ENCODE measurements at regions not wholly inside any gene's neighbourhood (a gene's known extent, or its start where the extent isn't known, plus 50 kb on each side); places are given as distances from the start of the nearest gene placed in this dataset.

DNA sequence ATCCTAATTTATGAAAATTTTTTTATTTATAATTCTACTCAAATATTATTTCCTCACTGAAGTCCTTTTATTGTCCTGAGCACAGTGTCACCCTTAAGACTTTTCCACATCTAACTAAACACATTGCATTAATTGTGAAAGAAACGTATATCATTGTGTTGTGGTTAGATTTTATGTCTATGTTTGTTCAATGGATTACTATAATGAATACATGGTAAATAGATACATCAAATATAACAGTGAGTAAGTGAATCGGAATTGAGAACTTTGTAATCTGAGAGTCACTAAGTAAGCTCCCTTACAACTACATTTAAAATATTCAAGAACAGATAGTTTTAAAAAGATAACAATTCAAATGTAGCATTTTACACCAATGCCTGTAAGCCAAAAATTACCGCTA, 417.6 kb upstream of the PCDH20 start:
- no peak for TF ChIP-seq CTCF (IDR thresholded peaks at IDR 0.05)

DNA sequence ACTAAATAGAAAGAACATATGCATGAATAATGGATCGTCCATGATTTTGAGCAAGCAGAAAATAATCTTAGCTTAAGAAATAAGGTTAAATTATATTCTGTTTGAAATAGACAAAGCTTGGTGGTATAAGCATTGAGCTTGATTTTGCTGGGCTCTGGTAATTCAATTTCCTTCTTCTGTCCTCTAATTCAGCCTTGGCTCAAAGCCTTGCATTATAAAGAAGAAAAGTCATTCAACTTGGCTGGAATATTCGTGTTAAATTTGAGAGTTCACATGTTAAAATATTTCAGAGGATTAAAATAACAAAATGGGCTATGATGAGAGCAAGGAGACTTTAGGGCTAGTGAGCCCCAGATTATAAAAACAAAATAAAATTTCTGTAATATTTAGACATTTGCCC, 415.4 kb upstream of the PCDH20 start:
- TF ChIP-seq CTCF (IDR thresholded peaks at IDR 0.05), result no peak

DNA sequence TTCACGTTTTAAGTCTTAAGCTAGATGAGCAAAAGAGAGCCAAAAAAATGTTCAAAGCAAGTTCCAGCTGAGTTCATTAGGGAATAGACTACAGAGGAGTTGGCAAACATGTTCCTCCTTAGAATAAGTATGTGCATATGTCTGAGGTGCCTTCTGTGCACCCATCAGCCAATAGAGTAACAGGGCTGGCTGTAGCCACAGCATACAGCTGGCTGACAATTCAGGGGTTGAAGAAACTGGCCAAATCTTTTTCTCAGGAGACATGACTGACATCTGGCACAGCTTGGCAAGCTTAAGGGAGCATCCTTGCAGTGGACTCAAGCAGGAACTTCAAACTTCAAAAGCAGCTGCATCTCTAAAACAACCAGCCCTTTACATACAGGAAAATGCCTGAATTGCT, 414.8 kb upstream of the PCDH20 start:
- TF ChIP-seq CTCF (IDR thresholded peaks at IDR 0.05), result no peak

GRCh38 chr13:61824168-61824567, 408.5 kb upstream of the PCDH20 start:
- TF ChIP-seq CTCF (IDR thresholded peaks at IDR 0.05), result no peak

DNA sequence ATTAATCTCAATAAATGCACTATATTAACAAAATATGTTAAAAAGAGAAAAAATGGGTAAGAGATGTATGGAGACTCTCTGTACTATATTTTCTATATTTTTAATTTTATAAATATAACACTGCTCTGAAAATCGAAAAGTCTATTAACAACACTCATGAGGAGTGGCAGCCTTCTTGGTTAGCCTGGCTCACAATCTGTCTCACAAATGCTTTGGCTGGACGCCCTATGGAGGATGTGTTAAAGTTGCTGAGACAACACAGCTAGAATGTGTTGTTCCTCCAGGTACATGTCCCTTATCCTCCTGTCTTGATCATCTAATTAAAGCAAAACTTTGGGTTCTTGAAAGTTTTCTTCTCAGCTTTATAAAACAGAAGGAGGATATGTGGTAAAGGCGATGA, 396.6 kb upstream of the PCDH20 start:
- TF ChIP-seq CTCF (IDR thresholded peaks at IDR 0.05), result no peak

DNA sequence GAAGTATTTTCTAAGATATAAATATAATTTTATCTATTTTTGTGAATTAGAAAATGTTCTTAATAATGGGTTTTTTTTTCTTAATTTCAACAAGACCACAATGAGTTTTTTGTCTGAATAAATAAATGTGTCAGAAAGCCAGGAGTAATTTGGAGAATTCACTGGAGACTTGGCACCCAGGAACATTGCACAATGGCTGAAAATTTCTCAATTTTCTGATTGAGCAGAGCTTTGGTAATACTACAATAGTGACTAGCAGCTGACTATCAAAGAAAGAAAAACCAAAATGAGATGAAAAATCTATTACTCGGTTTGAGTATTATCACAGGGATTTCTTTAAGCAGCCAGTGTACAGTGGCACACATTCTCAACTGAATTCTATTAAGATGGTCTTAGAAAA, 394.4 kb upstream of the PCDH20 start:
- no peak for TF ChIP-seq CTCF (IDR thresholded peaks at IDR 0.05)

DNA sequence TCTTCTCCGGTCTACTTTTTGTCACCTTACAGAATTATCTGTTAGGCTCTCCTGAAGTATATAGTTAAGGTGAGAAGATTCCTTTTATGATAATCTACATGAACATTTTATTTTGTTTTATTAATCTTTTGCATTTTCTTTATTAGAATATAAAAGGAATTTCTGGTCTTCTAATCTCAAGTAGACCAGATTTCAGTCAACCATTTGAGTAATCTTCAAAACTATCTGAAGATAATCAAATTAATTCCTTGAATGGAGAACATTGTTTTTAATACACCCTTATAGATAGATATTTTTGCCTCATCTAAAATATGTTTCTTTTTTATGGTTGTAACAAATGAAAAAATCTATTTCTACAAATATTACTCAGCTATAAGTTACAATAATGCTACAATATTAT, 381.7 kb upstream of the PCDH20 start:
- no peak for TF ChIP-seq CTCF (IDR thresholded peaks at IDR 0.05)

DNA sequence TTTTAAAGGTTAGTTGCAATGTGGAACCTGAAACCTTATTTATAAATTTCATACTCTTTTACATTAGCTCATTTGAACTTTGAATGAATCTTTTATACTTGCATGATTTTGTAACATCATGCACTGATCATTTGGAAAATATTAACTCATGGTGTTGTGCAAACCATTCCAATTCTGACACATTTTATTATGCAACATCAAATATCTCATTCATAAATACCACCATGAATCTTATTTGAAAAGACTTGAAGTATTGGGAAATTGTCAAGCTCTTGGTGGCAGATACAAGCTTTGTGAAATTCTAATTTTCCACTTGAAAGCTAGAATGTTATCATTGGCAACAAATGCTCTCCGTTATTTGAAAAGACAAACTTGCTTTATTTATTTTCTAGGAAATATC, 379.9 kb upstream of the PCDH20 start:
- no peak for TF ChIP-seq CTCF (IDR thresholded peaks at IDR 0.05)

All from LNCAP (cell line).